NB4 (cell line): ENCODE measurements at regions not wholly inside any gene's neighbourhood (a gene's known extent, or its start where the extent isn't known, plus 50 kb on each side); places are given as distances from the start of the nearest gene placed in this dataset.
"Not testable (repeated sequence)": the region's sequence is repeated elsewhere in the genome, so short reads cannot be mapped to it uniquely, and the experiment has no call there.

Source experiments
- CTCF ChIP-seq: IDR thresholded peaks from one replicate; pipeline ENCODE4 v1.5.1; 2012; ENCODE audit warnings: low read depth, low read length
- POLR2A ChIP-seq: IDR thresholded peaks from 2 replicates; pipeline ENCODE4 v1.6.1; 2011; ENCODE audit warnings: mild to moderate bottlenecking; ENCODE audit not compliant: insufficient read length; ENCODE audit errors: extremely low read depth

DNA sequence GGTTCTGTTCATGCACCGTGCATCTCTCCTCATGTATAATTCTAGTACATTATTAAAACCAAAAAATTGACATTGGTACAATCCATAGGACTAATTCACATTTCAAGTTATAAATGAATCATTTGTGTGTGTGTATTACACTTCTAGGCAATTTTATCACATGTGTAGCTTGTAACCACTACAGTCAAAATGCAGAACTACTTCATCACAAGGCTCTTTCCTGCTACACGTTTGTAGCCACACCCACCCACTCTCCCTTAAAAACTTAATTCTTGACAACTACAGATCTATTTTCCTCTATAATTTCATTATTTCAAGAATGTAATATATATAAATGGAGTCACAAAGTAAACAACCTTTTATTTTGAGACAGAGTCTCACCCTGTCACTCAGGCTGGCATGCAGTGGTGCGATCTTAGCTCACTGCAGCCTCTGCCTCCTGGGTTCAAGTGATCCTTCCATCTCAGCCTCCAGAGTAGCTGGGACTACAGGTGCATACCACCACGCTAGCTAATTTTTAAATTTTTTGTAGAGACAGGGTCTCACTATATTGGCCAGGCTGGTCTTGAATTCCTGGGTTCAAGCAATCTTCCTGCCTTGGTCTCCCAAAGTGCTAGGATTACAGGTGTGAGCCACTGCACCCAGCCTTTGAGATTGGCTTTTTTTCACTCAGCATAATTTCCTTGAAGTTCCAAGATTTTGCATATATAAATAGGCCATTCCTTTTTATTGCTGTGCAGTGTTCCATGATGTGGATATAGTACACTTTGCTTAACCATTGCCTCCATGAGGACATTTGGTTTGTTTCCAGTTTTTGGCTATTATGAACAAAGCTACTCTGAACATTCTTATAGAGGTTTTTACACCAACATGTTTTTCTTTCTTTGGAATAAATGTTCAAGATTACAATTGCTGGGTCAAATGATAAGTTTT is 88.7 kb downstream of the METTL2B start:
- TF ChIP-seq POLR2A, CTCF: not testable (repeated sequence)
